Uterus (tissue), 3 donors: ENCODE measurements at regions not wholly inside any gene's neighbourhood (a gene's known extent, or its start where the extent isn't known, plus 50 kb on each side); places are given as distances from the start of the nearest gene placed in this dataset.

Experiments
- DNase-seq, 2 donors: peaks; one replicate each; pipeline ENCODE4 v3.0.0-alpha.2; 2019 to 2020
- H3K27ac ChIP-seq, 2 donors: fragments of 200-600 bp; sonication (generic); 1 replicate in 1 of 2; 2 replicates in 1 of 2; pipeline ENCODE4 v1.5.1; 2016 to 2018
- H3K27me3 ChIP-seq, 2 donors: fragments of 200-600 bp; sonication (generic); one replicate each; pipeline ENCODE4 v1.5.1; 2018 to 2019; ENCODE audit warnings: control low read depth in 1 of 2
- H3K36me3 ChIP-seq, 2 donors: fragments of 200-600 bp; sonication (generic); one replicate each; pipeline ENCODE4 v1.5.1; 2019; ENCODE audit warnings: control low read depth in 1 of 2
- H3K4me1 ChIP-seq, 2 donors: fragments of 200-600 bp; sonication (generic); one replicate each; pipeline ENCODE4 v1.5.1; 2018 to 2019; ENCODE audit warnings: control low read depth in 1 of 2
- H3K4me3 ChIP-seq, 2 donors: fragments of 200-600 bp; sonication (generic); 1 replicate in 1 of 2; 2 replicates in 1 of 2; pipeline ENCODE4 v1.5.1; 2018 to 2019; ENCODE audit warnings: mild to moderate bottlenecking in 1 of 2
- H3K9me3 ChIP-seq, 2 donors: fragments of 200-600 bp; sonication (generic); one replicate each; pipeline ENCODE4 v1.5.1; 2019; ENCODE audit warnings: control low read depth in 1 of 2
- CTCF ChIP-seq, 4 experiments: fragments of 200-600 bp in 2 of 4; fragments of 450-650 bp in 2 of 4; sonication (generic) in 2 of 4; IDR thresholded peaks; one replicate each; pipeline ENCODE4 v1.5.1; 2016 to 2019; ENCODE audit warnings: antibody characterized with exemption in 4 of 4, mild to moderate bottlenecking in 2 of 4, moderate library complexity in 1 of 4
- POLR2A ChIP-seq, 2 donors: fragments of 450-650 bp; IDR thresholded peaks; one replicate each; pipeline ENCODE4 v1.6.1; 2016; ENCODE audit warnings: antibody characterized with exemption in 2 of 2, mild to moderate bottlenecking in 1 of 2, moderate library complexity in 1 of 2
- intact Hi-C: fragments of 100-400 bp; cut with DNase I; formaldehyde crosslinking; loops from one replicate; pipeline ENCODE4 v1.15.1; 2023; ENCODE audit warnings: low total_unique reads
- donor health status: DM: yes; HTN: yes; CAD: no.

DNA sequence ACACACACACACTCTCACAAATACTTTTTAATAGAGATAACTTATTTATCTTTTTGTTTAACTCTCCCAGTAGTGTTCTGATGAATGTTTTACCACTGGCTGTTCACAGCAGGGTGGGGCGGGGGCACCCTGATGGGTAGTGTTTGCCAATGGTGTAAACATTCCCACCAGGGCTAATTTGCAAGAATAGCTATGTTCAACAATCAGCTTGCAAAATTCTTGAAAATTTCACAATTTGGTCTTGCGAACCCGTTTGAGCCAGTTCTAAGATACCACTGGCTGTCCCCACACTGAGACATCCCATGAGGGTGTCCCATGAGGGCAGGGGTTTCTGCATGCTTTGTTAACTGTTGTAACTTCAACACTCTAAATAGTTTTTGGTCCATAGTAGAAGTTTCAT is 348.5 kb downstream of the CXCL12 start:
- TF ChIP-seq CTCF (IDR thresholded peaks at IDR 0.05), result no peak
- TF ChIP-seq POLR2A (IDR thresholded peaks at IDR 0.05), result no peak
- no peaks in the 10 kb centered on the region for H3K36me3 ChIP-seq
- H3K27ac ChIP-seq, result no peak overlapping the region
- H3K4me3 ChIP-seq, result no peak overlapping the region
- no peaks in the 10 kb centered on the region for H3K4me1 ChIP-seq
- no peak for DNase-seq
- intact Hi-C loops, result no loop called here
- H3K27me3 ChIP-seq, result no peaks in the 10 kb centered on the region
- H3K9me3 ChIP-seq, result no peaks in the 10 kb centered on the region

GRCh38 chr10:44035474-44036197 is 349.3 kb downstream of the CXCL12 start:
- Histone ChIP-seq H3K27me3 (no peaks in the 10 kb centered on the region), H3K36me3 (no peaks in the 10 kb centered on the region), H3K9me3 (no peaks in the 10 kb centered on the region), H3K4me3 (no peak overlapping the region), H3K27ac (no peak overlapping the region), H3K4me1 (no peaks in the 10 kb centered on the region)
- no peak for DNase-seq
- no peak for TF ChIP-seq POLR2A (IDR thresholded peaks at IDR 0.05)
- no peak for TF ChIP-seq CTCF (IDR thresholded peaks at IDR 0.05)
- intact Hi-C loops, result no loop called here

DNA sequence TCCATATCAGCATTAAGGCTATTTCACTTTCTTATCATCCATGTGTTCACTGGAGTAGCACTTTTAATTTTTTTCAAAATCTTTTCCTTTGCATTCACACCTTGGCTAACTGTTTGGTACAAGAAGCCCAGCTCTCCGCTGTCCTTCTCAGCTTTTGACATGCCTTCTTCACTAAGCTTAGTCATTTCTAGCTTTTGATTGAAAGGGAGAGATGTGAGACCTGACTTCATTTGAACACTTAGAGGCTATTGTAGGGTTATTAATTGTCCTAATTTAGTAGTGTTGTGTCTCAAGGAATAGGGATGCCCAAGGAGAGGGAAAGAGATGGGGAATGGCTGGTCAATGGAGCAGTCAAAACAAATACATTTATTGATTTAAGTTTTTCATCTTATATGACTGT is 350.0 kb downstream of the CXCL12 start:
- intact Hi-C loops, result no loop called here
- Histone ChIP-seq H3K4me1 (peaks cover 4 to 5% of the 10 kb centered on the region in 2 donors), H3K9me3 (no peaks in the 10 kb centered on the region), H3K27ac (no peak overlapping the region), H3K36me3 (no peaks in the 10 kb centered on the region), H3K4me3 (no peak overlapping the region), H3K27me3 (no peaks in the 10 kb centered on the region)
- TF ChIP-seq POLR2A (IDR thresholded peaks at IDR 0.05) (no peak), CTCF (IDR thresholded peaks at IDR 0.05) (no peak)
- DNase-seq, result no peak

- no peaks in the 10 kb centered on the region for H3K27me3 ChIP-seq
- DNase-seq, result no peak
- no peaks in the 10 kb centered on the region for H3K9me3 ChIP-seq
- TF ChIP-seq CTCF (IDR thresholded peaks at IDR 0.05) (no peak), POLR2A (IDR thresholded peaks at IDR 0.05) (no peak)
- no peaks in the 10 kb centered on the region for H3K36me3 ChIP-seq
- intact Hi-C loops, result no loop called here
- no peak overlapping the region for H3K27ac ChIP-seq
- no peak overlapping the region for H3K4me3 ChIP-seq
- H3K4me1 ChIP-seq, result peaks cover 5 to 6% of the 10 kb centered on the region in 2 donors
Observed at GRCh38 chr10:44033008-44033407, 351.9 kb downstream of the CXCL12 start.

GRCh38 chr10:44032216-44032615 is 352.7 kb downstream of the CXCL12 start:
- H3K4me1 ChIP-seq, result peaks cover 5 to 6% of the 10 kb centered on the region in 2 donors
- DNase-seq, result no peak
- intact Hi-C loops, result no loop called here

More at GRCh38 chr10:44032216-44032615, 352.7 kb downstream of the CXCL12 start:
- H3K36me3 ChIP-seq, result no peaks in the 10 kb centered on the region
- no peaks in the 10 kb centered on the region for H3K27me3 ChIP-seq
- no peak overlapping the region for H3K4me3 ChIP-seq
- TF ChIP-seq POLR2A (IDR thresholded peaks at IDR 0.05) (no peak), CTCF (IDR thresholded peaks at IDR 0.05) (no peak)
- H3K27ac ChIP-seq, result no peak overlapping the region
- H3K9me3 ChIP-seq, result no peaks in the 10 kb centered on the region
